SK-N-SH (cell line): ENCODE measurements at regions not wholly inside any gene's neighbourhood (a gene's known extent, or its start where the extent isn't known, plus 50 kb on each side); places are given as distances from the start of the nearest gene placed in this dataset.

Experiments
- CTCF ChIA-PET: fragments of 300-600, 350-600 bp; formaldehyde crosslinking; extraction: SDS; loops from one replicate; lab custom pipeline; 2021; lab: Yijun Ruan, JAX
- POLR2A ChIA-PET: fragments of 350-600 bp; sonication (Branson Sonifier 250); formaldehyde crosslinking; extraction: SDS; loops from one replicate; lab custom pipeline; 2020; ENCODE audit warnings: antibody characterized with exemption, inconsistent platforms; lab: Yijun Ruan, JAX
- DNase-seq: peaks from one replicate; pipeline ENCODE4 v3.0.0; 2012
- H2AFZ ChIP-seq: fragments of 200-600 bp; sonication (generic); 2 replicates; pipeline ENCODE4 v1.8.1; 2016; ENCODE audit warnings: antibody characterized with exemption, mild to moderate bottlenecking, low read depth
- H3F3A ChIP-seq: fragments of 200-600 bp; sonication (generic); replicated peaks from 2 replicates; pipeline ENCODE3; 2016; ENCODE audit warnings: antibody characterized with exemption, mild to moderate bottlenecking; ENCODE audit not compliant: insufficient read depth
- H3K27ac ChIP-seq, 2 experiments: fragments of 200-500 bp in 1 of 2; fragments of 200-600 bp in 1 of 2; sonication (Bioruptor generic) in 1 of 2; sonication (generic), shearing (Covaris generic) in 1 of 2; 2 replicates each; pipeline versions ENCODE4 v1.5.1 to v1.6.1; 2014 to 2016; ENCODE audit warnings: low read depth in 2 of 2, inconsistent platforms in 1 of 2, low read length in 1 of 2, mild to moderate bottlenecking in 1 of 2, mixed read lengths in 1 of 2
- H3K27me3 ChIP-seq: fragments of 200-600 bp; sonication (generic), shearing (Covaris generic); 2 replicates; pipeline ENCODE4 v1.6.1; 2016; ENCODE audit warnings: mixed run types; ENCODE audit not compliant: insufficient read depth
- H3K36me3 ChIP-seq, 2 experiments: fragments of 200-500 bp in 1 of 2; fragments of 200-600 bp in 1 of 2; sonication (Bioruptor generic) in 1 of 2; sonication (generic) in 1 of 2; replicated peaks in 1 of 2; 2 replicates each; pipeline versions ENCODE3 to v1.5.1; 2014 to 2016; ENCODE audit warnings: low read length in 1 of 2, mild to moderate bottlenecking in 1 of 2; ENCODE audit not compliant: insufficient read depth in 2 of 2, control insufficient read depth in 1 of 2
- H3K4me1 ChIP-seq, 2 experiments: fragments of 200-500 bp in 1 of 2; fragments of 200-600 bp in 1 of 2; sonication (Bioruptor generic) in 1 of 2; sonication (generic), shearing (Covaris generic) in 1 of 2; 2 replicates each; pipeline versions ENCODE4 v1.5.1 to v1.6.1; 2014 to 2016; ENCODE audit warnings: low read depth in 1 of 2, low read length in 1 of 2, mixed run types in 1 of 2; ENCODE audit not compliant: insufficient read depth in 2 of 2, control insufficient read depth in 1 of 2
- H3K4me2 ChIP-seq: fragments of 200-600 bp; sonication (generic), shearing (Covaris generic); 2 replicates; pipeline ENCODE4 v1.6.1; 2017; ENCODE audit warnings: mixed run types
- H3K4me3 ChIP-seq, 2 experiments: fragments of 200-500 bp in 1 of 2; fragments of 200-600 bp in 1 of 2; sonication (Bioruptor generic) in 1 of 2; sonication (generic), shearing (Covaris generic) in 1 of 2; 2 replicates each; pipeline versions ENCODE4 v1.5.1 to v1.8.1; 2014 to 2016; ENCODE audit warnings: low read depth in 2 of 2, inconsistent platforms in 1 of 2, low read length in 1 of 2, mild to moderate bottlenecking in 1 of 2, mixed read lengths in 1 of 2, moderate library complexity in 1 of 2
- H3K79me2 ChIP-seq: fragments of 200-600 bp; sonication (generic); 2 replicates; pipeline ENCODE4 v1.8.1; 2017; ENCODE audit warnings: mild to moderate bottlenecking; ENCODE audit not compliant: insufficient read depth
- H3K9ac ChIP-seq: fragments of 200-600 bp; sonication (generic); 2 replicates; pipeline ENCODE4 v1.6.1; 2017; ENCODE audit warnings: mixed run types
- H3K9me2 ChIP-seq: fragments of 200-600 bp; sonication (generic); 2 replicates; pipeline ENCODE4 v1.6.1; 2017; ENCODE audit warnings: mixed run types
- H3K9me3 ChIP-seq: fragments of 200-600 bp; sonication (generic); 2 replicates; pipeline ENCODE4 v1.6.1; 2017; ENCODE audit warnings: mixed run types, mild to moderate bottlenecking, moderate library complexity
- H4K20me1 ChIP-seq: fragments of 200-600 bp; sonication (generic); 2 replicates; pipeline ENCODE4 v1.6.1; 2017; ENCODE audit warnings: mild to moderate bottlenecking, mixed run types; ENCODE audit not compliant: insufficient read depth
- CTCF ChIP-seq: fragments of 200-600 bp; sonication (generic); IDR thresholded peaks from 2 replicates; pipeline ENCODE4 v1.6.1; 2017; ENCODE audit warnings: antibody characterized with exemption, mild to moderate bottlenecking, moderate library complexity
- ELF1 ChIP-seq: IDR thresholded peaks from 2 replicates; pipeline ENCODE4 v1.4.0; 2012
- EZH2phosphoT487 ChIP-seq: fragments of 200-600 bp; sonication (generic); IDR thresholded peaks from 2 replicates; pipeline ENCODE4 v1.6.1; 2017; ENCODE audit warnings: low read depth, mixed run types, mild to moderate bottlenecking, antibody characterized with exemption, moderate library complexity, borderline replicate concordance
- FOXJ3 ChIP-seq: sonication (generic); formaldehyde crosslinking; IDR thresholded peaks from 2 replicates; pipeline ENCODE4 v1.5.1; 2020; ENCODE audit warnings: mild to moderate bottlenecking, missing genetic modification reagents
- FOXM1 ChIP-seq: IDR thresholded peaks from 2 replicates; pipeline ENCODE4 v1.4.0; 2012; ENCODE audit warnings: low read depth, mild to moderate bottlenecking
- GABPA ChIP-seq: IDR thresholded peaks from 2 replicates; pipeline ENCODE4 v1.4.0; 2012; ENCODE audit warnings: low read depth, mild to moderate bottlenecking
- GATA2 ChIP-seq: sonication (generic); formaldehyde crosslinking; IDR thresholded peaks from 2 replicates; pipeline ENCODE4 v1.5.0; 2020; ENCODE audit warnings: mild to moderate bottlenecking, missing genetic modification reagents
- IRF3 ChIP-seq: fragments of 150-350 bp; IDR thresholded peaks from 2 replicates; pipeline ENCODE4 v1.6.1; 2016; ENCODE audit warnings: mild to moderate bottlenecking, low read depth, low read length
- MAX ChIP-seq: IDR thresholded peaks from 2 replicates; pipeline ENCODE4 v1.4.0; 2012; ENCODE audit warnings: low read depth
- MEF2A ChIP-seq: IDR thresholded peaks from 2 replicates; pipeline ENCODE4 v1.4.0; 2012; ENCODE audit warnings: low read depth, borderline replicate concordance
- MXI1 ChIP-seq: IDR thresholded peaks from 2 replicates; pipeline ENCODE4 v1.6.1; 2012; ENCODE audit warnings: mild to moderate bottlenecking, low read depth, low read length, improper control_type of control experiment
- NFIC ChIP-seq: IDR thresholded peaks from 2 replicates; pipeline ENCODE4 v1.4.0; 2012; ENCODE audit warnings: borderline replicate concordance
- NRF1 ChIP-seq: IDR thresholded peaks from 2 replicates; pipeline ENCODE4 v1.6.1; 2012; ENCODE audit warnings: low read depth, mild to moderate bottlenecking, low read length
- PBX3 ChIP-seq: IDR thresholded peaks from 2 replicates; pipeline ENCODE4; 2012
- POLR2AphosphoS5 ChIP-seq: IDR thresholded peaks from 2 replicates; pipeline ENCODE4 v1.6.1; 2012; ENCODE audit warnings: low read depth, low read length
- RXRA ChIP-seq: IDR thresholded peaks from 2 replicates; pipeline ENCODE4 v1.4.0; 2012; ENCODE audit warnings: low read depth, mild to moderate bottlenecking, borderline replicate concordance
- TAF1 ChIP-seq: IDR thresholded peaks from 2 replicates; pipeline ENCODE4 v1.6.1; 2012; ENCODE audit warnings: low read depth, mild to moderate bottlenecking, low read length, moderate library complexity, borderline replicate concordance
- TCF12 ChIP-seq: IDR thresholded peaks from 2 replicates; pipeline ENCODE4 v1.4.0; 2012
- YY1 ChIP-seq: IDR thresholded peaks from 2 replicates; pipeline ENCODE4 v1.4.0; 2012; ENCODE audit warnings: low read depth, mild to moderate bottlenecking
- WGBS: methylation state at CpG from one replicate; pipeline ENCODE4 v1.1.6; 2017; ENCODE audit warnings: low lambda C conversion rate; 5-methylcytosine and 5-hydroxymethylcytosine counted together
- TF ChIP-seq, protein P1 (sequence below): fragments of 150-350 bp; IDR thresholded peaks from 2 replicates; pipeline ENCODE4 v1.6.1; 2017; ENCODE audit warnings: antibody characterized with exemption, low read length, low read depth, borderline replicate concordance

DNA sequence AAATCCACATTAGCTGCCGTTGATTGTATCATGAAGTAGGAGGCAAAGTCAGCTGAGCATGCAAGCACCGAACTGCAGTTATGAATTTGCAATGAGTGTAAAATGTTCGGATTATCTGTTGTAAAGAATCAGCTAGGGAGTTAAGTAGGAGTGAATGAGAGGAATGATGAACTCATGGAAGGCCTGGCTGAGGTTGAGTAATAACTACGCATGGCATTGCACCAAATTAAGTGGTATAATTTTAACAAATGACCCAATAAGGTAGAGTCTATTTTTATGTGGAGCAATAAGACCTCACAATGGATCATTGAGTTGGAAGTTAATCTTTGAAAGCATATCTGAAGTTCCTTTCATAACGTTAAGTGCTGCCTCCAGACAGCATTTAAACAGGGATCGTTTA lies 288.2 kb upstream of the CHST9 start:
- Histone ChIP-seq H3K27me3 (no peaks in the 10 kb centered on the region), H3K79me2 (no peaks in the 10 kb centered on the region), H3K9me2 (no peaks in the 10 kb centered on the region), H3K4me2 (no peak overlapping the region), H3K4me1 (no peaks in the 10 kb centered on the region), H3K9me3 (no peaks in the 10 kb centered on the region), H3K4me3 (no peak overlapping the region), H3K36me3 (no peaks in the 10 kb centered on the region), H2AFZ (no peak overlapping the region), H3K9ac (no peak overlapping the region), H3K27ac (no peak overlapping the region), H3F3A (no peaks in the 10 kb centered on the region), H4K20me1 (no peaks in the 10 kb centered on the region)
- DNase-seq, result no peak
- ChIA-PET POLR2A (interaction anchor here (0.7 kb wide), 1 partner anchor 288 kb away, joined by 6 read pairs; the partner anchor contains the start of gene CHST9), CTCF (interaction anchor here (0.8 to 1.6 kb wide), 3 partner anchors 25 to 132 kb away, joined by 3 read pairs; no protein-coding TSS in a partner anchor)
- 50% methylated on average over 6 of the region's 6 CpGs for WGBS
- no peak for TF ChIP-seq GABPA
- no peak for TF ChIP-seq IRF3
- TF ChIP-seq MAX, result no peak

DNA sequence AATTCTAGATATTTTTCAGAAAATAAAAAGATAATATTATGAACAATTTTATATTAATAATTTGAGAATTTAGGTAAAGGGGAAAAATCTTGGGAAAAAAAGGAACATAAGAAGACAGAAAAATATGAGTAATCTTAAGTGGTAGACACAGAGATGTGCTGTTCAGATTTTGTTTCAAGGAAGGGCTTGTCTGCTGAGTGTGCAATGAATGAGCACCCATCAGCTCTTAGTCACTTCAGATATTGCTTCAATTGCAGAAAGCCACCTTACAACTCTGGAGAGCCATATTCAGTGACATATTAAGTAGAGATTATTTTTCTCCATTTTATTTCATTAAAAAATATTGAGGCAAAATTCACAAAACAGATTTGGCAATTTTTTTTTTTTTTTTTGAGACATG lies 282.0 kb upstream of the CHST9 start:
- H3K27me3 ChIP-seq, result no peaks in the 10 kb centered on the region
- no peaks in the 10 kb centered on the region for H3K36me3 ChIP-seq
- H4K20me1 ChIP-seq, result no peaks in the 10 kb centered on the region
- H3K4me2 ChIP-seq, result no peak overlapping the region
- H3K4me1 ChIP-seq, result no peaks in the 10 kb centered on the region
- no peak for TF ChIP-seq RXRA
- no peak for TF ChIP-seq YY1
- TF ChIP-seq FOXJ3, result no peak
- no peak for TF ChIP-seq ELF1
- no peak for TF ChIP-seq TAF1
- TF ChIP-seq TCF12, result no peak
- TF ChIP-seq MEF2A, result no peak
- no peaks in the 10 kb centered on the region for H3K79me2 ChIP-seq
- no peak overlapping the region for H2AFZ ChIP-seq
- DNase-seq, result no peak
- no peak overlapping the region for H3K27ac ChIP-seq
- CTCF ChIA-PET, result no interaction called here
- no peak overlapping the region for H3K4me3 ChIP-seq
- no peak overlapping the region for H3K9ac ChIP-seq
- no peaks in the 10 kb centered on the region for H3F3A ChIP-seq
- H3K9me2 ChIP-seq, result no peaks in the 10 kb centered on the region
- POLR2A ChIA-PET, result no interaction called here
- no peaks in the 10 kb centered on the region for H3K9me3 ChIP-seq

DNA sequence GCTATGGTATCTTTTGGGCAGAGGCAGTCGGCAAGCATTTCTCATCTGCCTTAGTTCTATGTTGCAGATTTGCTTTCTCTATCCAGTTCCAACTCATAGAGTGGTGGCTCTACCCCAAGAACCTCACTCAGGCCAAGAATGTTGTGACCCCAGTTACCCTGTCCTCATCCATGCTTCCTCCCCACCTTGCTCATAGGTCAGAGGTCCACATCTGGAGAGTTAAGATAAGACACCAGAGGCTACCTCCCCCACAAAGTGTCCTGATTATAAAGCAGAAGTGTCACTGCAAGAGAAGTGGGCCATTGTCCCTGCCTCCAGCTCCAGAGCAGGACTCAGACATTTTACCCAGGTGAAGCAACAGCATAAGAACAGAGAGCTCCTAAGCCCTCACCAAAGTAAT lies 276.8 kb upstream of the CHST9 start:
- H3K9me3 ChIP-seq, result no peaks in the 10 kb centered on the region
- H2AFZ ChIP-seq, result no peak overlapping the region
- no peak overlapping the region for H3K9ac ChIP-seq
- no peaks in the 10 kb centered on the region for H3F3A ChIP-seq
- H3K27ac ChIP-seq, result no peak overlapping the region
- no peaks in the 10 kb centered on the region for H3K9me2 ChIP-seq
- 50% methylated on average over 1 of the region's 1 CpG for WGBS
- DNase-seq, result no peak
- no peak overlapping the region for H3K4me3 ChIP-seq
- H3K79me2 ChIP-seq, result no peaks in the 10 kb centered on the region
- CTCF ChIA-PET, result no interaction called here
- no peaks in the 10 kb centered on the region for H3K27me3 ChIP-seq
- POLR2A ChIA-PET, result no interaction called here
- TF ChIP-seq NFIC, result no peak
- no peak for TF ChIP-seq PBX3
- no peak for TF ChIP-seq MXI1
- TF ChIP-seq POLR2AphosphoS5, result no peak
- no peak for TF ChIP-seq TAF1
- no peak for TF ChIP-seq CTCF
- TF ChIP-seq NRF1, result no peak
- TF ChIP-seq, protein P1, sequence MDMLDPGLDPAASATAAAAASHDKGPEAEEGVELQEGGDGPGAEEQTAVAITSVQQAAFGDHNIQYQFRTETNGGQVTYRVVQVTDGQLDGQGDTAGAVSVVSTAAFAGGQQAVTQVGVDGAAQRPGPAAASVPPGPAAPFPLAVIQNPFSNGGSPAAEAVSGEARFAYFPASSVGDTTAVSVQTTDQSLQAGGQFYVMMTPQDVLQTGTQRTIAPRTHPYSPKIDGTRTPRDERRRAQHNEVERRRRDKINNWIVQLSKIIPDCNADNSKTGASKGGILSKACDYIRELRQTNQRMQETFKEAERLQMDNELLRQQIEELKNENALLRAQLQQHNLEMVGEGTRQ, result no peak
- no peak for TF ChIP-seq YY1
- TF ChIP-seq EZH2phosphoT487, result no peak
- TF ChIP-seq FOXM1, result no peak
- TF ChIP-seq RXRA, result no peak
- no peak for TF ChIP-seq GATA2 (CRISPR knock-in tag)
- H3K4me2 ChIP-seq, result no peak overlapping the region
- H3K36me3 ChIP-seq, result no peaks in the 10 kb centered on the region
- no peaks in the 10 kb centered on the region for H3K4me1 ChIP-seq
- no peaks in the 10 kb centered on the region for H4K20me1 ChIP-seq
